AG10803 (cell line): ENCODE measurements at regions not wholly inside any gene's neighbourhood (a gene's known extent, or its start where the extent isn't known, plus 50 kb on each side); places are given as distances from the start of the nearest gene placed in this dataset.
"Not testable (repeated sequence)": the region's sequence is repeated elsewhere in the genome, so short reads cannot be mapped to it uniquely, and the experiment has no call there.

Experiments
- DNase-seq: peaks from one replicate; pipeline ENCODE4 v3.0.0; 2010; ENCODE audit warnings: low read depth
- H3K4me3 ChIP-seq: 2 replicates; pipeline ENCODE4 v1.5.1; 2011; ENCODE audit warnings: mild to moderate bottlenecking, low read length, control low read depth
- TF ChIP-seq, protein P1 (sequence below): conservative IDR thresholded peaks from 2 replicates; pipeline ENCODE4 v1.5.1; 2011; ENCODE audit warnings: mild to moderate bottlenecking, low read length, control low read depth, inconsistent platforms

DNA sequence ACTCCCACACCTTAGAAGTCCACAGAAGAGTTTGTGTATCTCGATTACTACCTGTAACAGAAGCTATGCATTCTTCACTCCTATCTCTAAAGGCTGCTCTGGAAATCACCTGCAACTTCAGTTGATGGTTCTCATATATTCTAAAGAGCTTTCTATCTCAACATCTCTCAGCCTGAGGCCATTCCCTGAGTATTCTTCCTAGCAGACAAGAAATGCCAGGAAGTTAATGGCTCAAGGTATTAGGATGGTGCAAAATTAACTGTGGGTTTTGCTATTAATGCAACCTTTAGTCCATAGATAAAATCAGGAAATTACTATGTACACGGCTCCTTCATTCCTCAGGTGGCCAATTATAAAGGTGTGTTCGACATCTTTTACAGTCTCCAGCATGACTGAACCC lies 290.1 kb downstream of the ZNF716 start:
- DNase-seq, H3K4me3 ChIP-seq: not testable (repeated sequence)

DNA sequence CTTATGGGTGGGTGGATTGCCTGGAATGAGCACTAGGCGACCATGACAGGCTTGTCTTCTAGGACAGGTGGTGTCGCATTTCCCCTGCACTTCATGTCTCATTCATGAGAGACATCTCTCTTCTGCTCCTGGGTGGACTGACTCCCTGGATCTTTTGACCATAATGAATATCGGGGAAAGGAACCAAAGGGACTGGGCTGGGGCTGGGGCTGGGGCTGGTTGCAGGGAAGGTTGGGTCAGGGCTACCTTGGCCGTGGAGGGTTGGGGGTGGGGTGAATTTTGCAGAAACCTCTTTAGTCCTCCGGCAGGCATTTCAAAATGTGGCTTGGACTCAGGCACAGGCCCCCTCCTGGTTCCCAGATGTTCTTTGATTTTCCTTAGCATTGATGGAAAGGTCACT lies 319.2 kb downstream of the ZNF716 start:
- no peak overlapping the region for H3K4me3 ChIP-seq
- no peak for DNase-seq
- TF ChIP-seq, protein P1, sequence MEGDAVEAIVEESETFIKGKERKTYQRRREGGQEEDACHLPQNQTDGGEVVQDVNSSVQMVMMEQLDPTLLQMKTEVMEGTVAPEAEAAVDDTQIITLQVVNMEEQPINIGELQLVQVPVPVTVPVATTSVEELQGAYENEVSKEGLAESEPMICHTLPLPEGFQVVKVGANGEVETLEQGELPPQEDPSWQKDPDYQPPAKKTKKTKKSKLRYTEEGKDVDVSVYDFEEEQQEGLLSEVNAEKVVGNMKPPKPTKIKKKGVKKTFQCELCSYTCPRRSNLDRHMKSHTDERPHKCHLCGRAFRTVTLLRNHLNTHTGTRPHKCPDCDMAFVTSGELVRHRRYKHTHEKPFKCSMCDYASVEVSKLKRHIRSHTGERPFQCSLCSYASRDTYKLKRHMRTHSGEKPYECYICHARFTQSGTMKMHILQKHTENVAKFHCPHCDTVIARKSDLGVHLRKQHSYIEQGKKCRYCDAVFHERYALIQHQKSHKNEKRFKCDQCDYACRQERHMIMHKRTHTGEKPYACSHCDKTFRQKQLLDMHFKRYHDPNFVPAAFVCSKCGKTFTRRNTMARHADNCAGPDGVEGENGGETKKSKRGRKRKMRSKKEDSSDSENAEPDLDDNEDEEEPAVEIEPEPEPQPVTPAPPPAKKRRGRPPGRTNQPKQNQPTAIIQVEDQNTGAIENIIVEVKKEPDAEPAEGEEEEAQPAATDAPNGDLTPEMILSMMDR, result no peak

DNA sequence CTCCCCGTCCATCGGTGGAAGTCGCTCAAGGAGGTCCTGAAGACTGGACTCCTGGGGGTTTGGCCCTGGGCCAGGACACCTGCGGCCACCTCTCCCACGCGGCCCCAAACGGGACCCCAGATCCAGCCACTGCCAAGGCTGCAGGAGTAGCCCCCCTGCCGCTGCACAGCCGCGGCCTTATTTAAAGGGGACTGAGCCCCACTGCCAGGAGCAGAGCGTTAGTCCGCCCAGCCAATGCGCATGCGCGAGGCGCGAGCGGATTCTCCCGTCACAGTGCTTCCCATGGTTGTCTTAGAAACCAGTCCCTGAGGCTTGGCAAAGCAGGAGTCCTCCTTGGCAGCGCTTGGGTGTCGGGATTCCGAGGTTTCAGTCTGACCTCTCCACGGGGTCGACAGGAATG lies 320.0 kb downstream of the ZNF716 start:
- TF ChIP-seq, protein P1, result no peak
- no peak overlapping the region for H3K4me3 ChIP-seq
- DNase-seq, result no peak

DNA sequence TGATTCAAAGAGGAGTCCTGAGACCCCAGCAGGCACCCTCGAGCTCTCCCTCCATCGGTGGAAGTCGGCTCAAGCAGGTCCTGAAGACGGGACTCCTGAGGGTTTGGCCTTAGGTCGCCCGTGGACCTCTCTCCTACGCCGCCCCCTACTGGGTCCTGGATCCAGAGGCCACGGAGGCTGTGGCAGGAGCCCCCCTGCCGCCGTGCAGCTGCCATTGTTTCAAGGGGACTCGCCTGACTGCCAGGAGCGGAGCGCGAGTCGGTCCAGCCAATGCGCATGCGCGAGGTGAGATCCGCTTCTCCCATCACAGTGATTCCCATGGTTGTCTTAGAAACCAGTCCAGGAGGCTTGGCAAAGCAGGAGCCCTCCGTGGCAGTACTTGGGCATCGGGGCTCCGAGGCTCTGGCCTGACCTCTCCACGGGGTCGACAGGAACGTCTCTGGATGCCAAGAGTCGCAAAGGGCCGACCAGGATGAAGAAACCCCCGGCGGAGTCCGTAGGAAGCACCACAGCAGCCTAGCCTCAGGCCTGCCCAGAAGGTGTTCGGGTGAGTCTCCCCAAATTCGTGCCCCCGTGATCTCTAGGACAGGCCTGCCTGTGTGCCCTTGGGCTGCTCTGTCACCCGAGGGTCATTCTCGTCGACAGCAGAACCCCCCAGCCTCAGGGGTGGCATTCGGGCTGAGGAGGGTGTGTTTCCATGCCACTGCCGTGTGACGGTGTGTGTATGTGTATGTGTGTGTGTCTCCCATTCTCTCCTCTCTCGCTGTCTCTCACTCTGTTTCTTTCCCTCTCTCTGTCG lies 322.3 kb downstream of the ZNF716 start:
- DNase-seq, result no peak
- TF ChIP-seq, protein P1, result no peak
- no peak overlapping the region for H3K4me3 ChIP-seq

DNA sequence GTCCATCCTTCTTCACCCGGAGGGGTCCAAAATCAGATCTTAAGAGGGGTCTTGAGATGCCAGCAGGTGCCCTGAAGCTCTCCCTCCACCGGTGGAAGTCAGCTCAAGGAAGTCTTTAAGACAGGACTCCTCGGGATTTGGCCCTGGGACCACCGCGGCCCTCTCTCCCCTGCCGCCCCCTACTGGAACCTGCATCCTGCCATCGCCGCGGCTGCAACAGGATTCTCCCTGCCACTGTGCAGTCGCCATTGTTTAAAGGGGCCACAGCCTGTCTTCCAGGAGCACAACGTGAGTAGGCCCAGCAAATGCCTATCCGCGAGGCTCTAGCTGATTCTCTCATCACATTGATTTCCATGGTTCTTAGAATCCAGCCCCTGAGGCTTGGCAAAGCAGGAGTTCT lies 324.3 kb downstream of the ZNF716 start:
- DNase-seq, result no peak
- TF ChIP-seq, protein P1, result no peak
- no peak overlapping the region for H3K4me3 ChIP-seq

DNA sequence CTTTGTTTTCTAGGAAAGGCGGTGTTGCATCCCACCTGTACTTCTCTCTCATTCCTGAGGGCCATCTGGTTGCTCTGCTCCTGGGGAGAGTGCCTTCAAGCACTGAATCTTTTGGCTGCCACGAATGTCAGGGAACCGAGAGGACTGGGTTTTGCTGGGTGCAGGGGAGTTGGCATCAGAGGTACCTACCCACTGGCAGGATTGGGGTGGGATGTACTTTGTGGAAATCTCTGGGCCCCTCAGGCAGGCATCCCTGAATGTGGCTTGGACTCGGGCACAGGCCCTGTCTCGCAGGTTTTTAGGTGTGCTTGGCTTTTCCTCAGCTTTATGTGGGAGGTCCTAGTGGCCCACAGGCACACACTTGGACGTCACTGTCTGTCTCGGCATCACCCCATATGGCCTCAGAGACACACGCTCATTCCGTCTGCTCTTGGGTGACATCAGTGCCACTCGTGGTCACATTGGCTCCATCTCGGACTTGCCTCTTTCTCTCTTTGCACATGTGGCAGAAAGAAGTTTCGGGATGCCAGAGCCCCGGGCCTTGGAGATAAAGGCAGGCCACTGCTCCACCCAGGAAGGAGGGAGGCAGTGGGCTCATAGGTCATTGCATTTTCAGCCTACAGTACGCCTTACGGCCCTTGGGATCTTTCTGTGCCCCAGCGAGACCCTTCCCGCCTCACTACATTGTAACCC lies 325.6 kb downstream of the ZNF716 start:
- DNase-seq, result no peak
- no peak overlapping the region for H3K4me3 ChIP-seq
- TF ChIP-seq, protein P1, result no peak

DNA sequence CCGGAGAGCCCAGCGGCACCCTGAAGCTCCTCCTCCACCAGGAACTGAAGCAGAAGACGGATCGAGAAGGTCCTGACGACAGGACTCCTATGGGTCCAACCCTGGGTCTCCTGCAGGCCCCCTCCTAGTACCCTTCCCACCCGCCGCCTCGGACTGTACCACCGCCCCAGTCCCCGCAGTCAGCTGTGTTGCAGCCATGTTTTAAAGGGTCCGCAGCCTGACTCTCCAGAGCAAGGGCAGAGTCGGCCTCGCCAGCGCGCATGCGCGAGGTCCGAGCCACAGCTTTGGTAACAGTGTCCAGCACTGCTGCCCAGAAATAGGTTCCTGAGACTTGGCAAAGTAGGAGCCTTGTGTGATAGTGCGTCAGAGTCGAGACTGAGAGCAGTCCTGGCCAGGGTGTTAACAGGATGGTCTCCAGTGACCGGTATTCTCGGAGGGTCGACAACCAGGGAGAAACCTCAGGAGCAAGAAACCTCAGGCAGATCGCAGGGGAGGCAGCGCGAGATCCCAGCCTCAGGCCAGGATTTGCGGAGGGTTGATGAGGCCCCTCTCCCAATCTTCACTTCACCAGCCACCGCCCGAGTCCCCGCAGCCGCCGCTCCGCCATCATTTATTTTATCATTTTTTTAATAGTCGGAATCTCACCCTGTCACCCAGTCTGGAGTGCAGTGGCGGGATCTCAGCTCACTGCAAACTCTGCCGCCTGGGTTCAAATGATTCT lies 326.3 kb downstream of the ZNF716 start:
- not testable (repeated sequence) for DNase-seq, H3K4me3 ChIP-seq

DNA sequence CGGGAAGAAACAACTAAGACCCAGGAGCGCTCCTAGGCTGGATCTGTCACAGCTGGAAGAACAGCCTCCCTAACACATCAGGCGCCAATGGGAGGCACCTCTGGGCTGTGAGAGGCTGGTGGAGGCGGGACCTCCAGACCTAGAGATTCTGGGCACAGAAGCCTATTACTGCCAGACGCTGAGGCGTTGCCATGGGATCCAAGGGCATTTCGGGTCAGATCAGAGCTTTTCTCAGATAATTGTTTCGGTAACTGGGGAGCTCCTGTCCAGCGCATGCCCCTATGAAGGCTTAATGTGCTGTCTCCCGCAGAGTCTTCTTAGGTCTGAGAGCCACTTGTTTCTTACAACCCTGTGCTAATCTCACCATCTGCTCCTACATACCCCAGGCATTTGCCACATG lies 339.2 kb downstream of the ZNF716 start:
- DNase-seq, result no peak
- TF ChIP-seq, protein P1, result no peak
- no peak overlapping the region for H3K4me3 ChIP-seq
